ENCODE measurements at regions not wholly inside any gene's neighbourhood (a gene's known extent, or its start where the extent isn't known, plus 50 kb on each side); places are given as distances from the start of the nearest gene placed in this dataset.

DNA sequence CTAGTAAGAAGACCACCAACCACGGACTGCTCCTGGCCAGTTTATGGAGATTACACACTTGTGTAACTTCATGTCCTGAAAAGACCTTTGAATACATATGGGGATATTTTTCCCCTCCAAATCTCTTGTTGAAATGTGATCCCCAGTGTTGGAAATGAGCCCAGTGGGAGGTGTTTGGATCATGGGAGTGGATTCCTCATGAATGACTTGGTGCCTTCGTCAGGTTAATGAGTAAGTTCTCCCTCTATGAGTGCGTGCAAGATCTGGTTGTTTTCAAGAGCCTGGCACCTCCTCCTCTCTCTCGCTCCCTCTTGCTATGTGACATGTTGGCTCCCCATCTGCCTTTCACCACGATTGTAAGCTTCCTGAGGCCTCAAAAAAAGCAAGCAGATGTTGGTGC is 769.0 kb upstream of the SLITRK1 start:
- peak in 3 of 4 donors; percentile 49 to 76 (median 68) for ATAC-seq
- H3K27ac ChIP-seq: peak overlapping the region in 6 of 12 donors; percentile 13 to 69 (median 26)

GRCh38 chr13:84649853-84650252 is 767.6 kb upstream of the SLITRK1 start:
- intact Hi-C loops (cut with DNase I): no loop called here
- DNase-seq (peak in 2 of 5 donors; percentile 12 to 23), ATAC-seq (peak; percentile 48 to 81 (median 62))
- Histone ChIP-seq H3K27me3 (no peaks in the 10 kb centered on the region), H3K4me3 (no peak overlapping the region), H3K9me3 (peaks cover 0 to 7% (median 0%) of the 10 kb centered on the region in 12 donors), H3K4me1 (peaks cover 0 to 19% (median 2%) of the 10 kb centered on the region in 12 donors), H3K36me3 (no peaks in the 10 kb centered on the region), H3K27ac (peak overlapping the region in 11 of 12 donors; percentile 18 to 69 (median 52))
- 5 to 11% (median 10%) methylated on average over 4 of the region's 4 CpGs for WGBS, 4 donors
- no peak for TF ChIP-seq POLR2A (IDR thresholded peaks at IDR 0.05)
- TF ChIP-seq CTCF (IDR thresholded peaks at IDR 0.05): no peak

More for the DNA sequence above, 769.0 kb upstream of the SLITRK1 start:
- Histone ChIP-seq H3K36me3 (no peaks in the 10 kb centered on the region), H3K4me3 (no peak overlapping the region), H3K9me3 (peaks cover 0 to 7% (median 0%) of the 10 kb centered on the region in 12 donors), H3K27me3 (no peaks in the 10 kb centered on the region), H3K4me1 (peaks cover 0 to 15% (median 2%) of the 10 kb centered on the region in 12 donors)
- WGBS, 4 donors: 36 to 44% (median 39%) methylated on average over 5 of the region's 5 CpGs
- peak in 4 of 5 donors; percentile 12 to 64 (median 25) for DNase-seq
- no peak for TF ChIP-seq POLR2A (IDR thresholded peaks at IDR 0.05)
- TF ChIP-seq CTCF (IDR thresholded peaks at IDR 0.05): no peak
- intact Hi-C loops (cut with DNase I): no loop called here

DNA sequence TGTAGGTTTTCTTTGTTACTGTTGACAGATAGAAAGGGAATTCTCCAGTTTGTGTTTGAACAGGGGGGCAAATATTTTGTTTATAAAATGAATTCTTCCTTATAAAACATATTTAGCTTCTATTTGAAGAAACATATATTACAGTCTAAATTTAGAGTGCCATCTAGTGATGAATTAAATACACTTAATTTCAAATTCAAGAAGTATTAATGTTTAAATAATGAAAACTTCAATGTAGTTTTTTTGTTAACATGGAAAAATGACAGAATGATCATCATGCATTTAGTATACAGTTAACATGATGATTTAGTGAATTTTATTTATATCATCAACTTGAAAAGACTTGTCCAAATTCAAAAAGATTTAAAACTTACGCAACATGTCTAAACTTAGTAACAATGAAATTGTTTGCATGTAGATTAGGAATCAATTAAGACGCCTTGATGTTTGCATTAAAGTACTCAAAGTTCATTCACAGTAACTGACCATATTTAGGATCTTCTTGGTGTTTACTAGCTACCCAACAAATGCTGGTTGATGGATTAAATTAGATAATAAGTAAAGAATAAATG is 765.9 kb upstream of the SLITRK1 start:
- WGBS, 4 donors: 61 to 75% (median 64%) methylated on average over 2 of the region's 2 CpGs
- no peak for ATAC-seq
- no peaks in the 10 kb centered on the region for H3K36me3 ChIP-seq
- no peak overlapping the region for H3K27ac ChIP-seq
- intact Hi-C loops (cut with DNase I): no loop called here
- no peak overlapping the region for H3K4me3 ChIP-seq
- TF ChIP-seq POLR2A (IDR thresholded peaks at IDR 0.05): no peak
- TF ChIP-seq CTCF (IDR thresholded peaks at IDR 0.05): peak in 6 of 12 donors; percentile 5 to 41 (median 24)
- no peaks in the 10 kb centered on the region for H3K27me3 ChIP-seq
- H3K9me3 ChIP-seq: peaks cover 0 to 7% (median 0%) of the 10 kb centered on the region in 12 donors
- no peak for DNase-seq
- H3K4me1 ChIP-seq: peaks cover 0 to 14% (median 2%) of the 10 kb centered on the region in 12 donors

GRCh38 chr13:84646957-84647356 is 764.7 kb upstream of the SLITRK1 start:
- ATAC-seq (no peak), DNase-seq (no peak)
- H3K36me3 ChIP-seq: no peaks in the 10 kb centered on the region
- H3K27me3 ChIP-seq: no peaks in the 10 kb centered on the region
- H3K9me3 ChIP-seq: peaks cover 0 to 7% (median 0%) of the 10 kb centered on the region in 12 donors
- WGBS, 4 donors: 61 to 70% (median 65%) methylated on average over 3 of the region's 3 CpGs
- H3K27ac ChIP-seq: no peak overlapping the region
- peaks cover 0 to 14% (median 2%) of the 10 kb centered on the region in 12 donors for H3K4me1 ChIP-seq
- intact Hi-C loops (cut with DNase I): no loop called here
- H3K4me3 ChIP-seq: no peak overlapping the region
- no peak for TF ChIP-seq POLR2A (IDR thresholded peaks at IDR 0.05)
